Spleen (tissue), 7 donors: ENCODE measurements at regions not wholly inside any gene's neighbourhood (a gene's known extent, or its start where the extent isn't known, plus 50 kb on each side); places are given as distances from the start of the nearest gene placed in this dataset.

Experiments
- CTCF ChIP-seq, 11 experiments: fragments of 200-600 bp in 7 of 11; fragments of 450-650 bp in 4 of 11; sonication (generic) in 4 of 11; IDR thresholded peaks in 8 of 11; conservative IDR thresholded peaks in 3 of 11; 1 replicate in 7 of 11; 2 replicates in 4 of 11; pipeline versions ENCODE4 v1.4.0 to v1.8.0; 2016 to 2021; ENCODE audit warnings: antibody characterized with exemption in 11 of 11, inconsistent platforms in 4 of 11, mild to moderate bottlenecking in 1 of 11
- POLR2AphosphoS5 ChIP-seq, 3 donors: sonication (generic); formaldehyde crosslinking; IDR thresholded peaks; one replicate each; pipeline ENCODE4 v1.5.1; 2017; ENCODE audit warnings: antibody characterized with exemption in 3 of 3
- donor health status: DM: no; HTN: no; CAD: no; lungs with moderate emphysema.
- donor health status: DM: no; HTN: no; CAD: no.
- donor health status: DM: no; HTN: no; CAD: no.

GRCh38 chr5:56511326-56511841 lies 278.3 kb upstream of the ANKRD55 start:
- TF ChIP-seq CTCF (IDR thresholded peaks at IDR 0.05 in 8 of 11, conservative IDR thresholded peaks at IDR 0.05 in 3 of 11) (no peak), POLR2AphosphoS5 (IDR thresholded peaks at IDR 0.05) (no peak)
